HEK293 (cell line): ENCODE measurements at regions not wholly inside any gene's neighbourhood (a gene's known extent, or its start where the extent isn't known, plus 50 kb on each side); places are given as distances from the start of the nearest gene placed in this dataset.
A peak's percentile ranks its signal among the peaks of the same experiment; 100 is the strongest.

Experiments used
- CTCF ChIA-PET: fragments of 350-600 bp; formaldehyde crosslinking; extraction: SDS; loops from one replicate; lab custom pipeline; 2021; ENCODE audit warnings: antibody characterized with exemption; lab: Yijun Ruan, JAX
- POLR2A ChIA-PET: fragments of 300-600 bp; formaldehyde crosslinking; extraction: SDS; loops from one replicate; lab custom pipeline; 2020; ENCODE audit warnings: antibody characterized with exemption, inconsistent platforms; lab: Yijun Ruan, JAX
- H3K27ac ChIP-seq: fragments of 200-500 bp; sonication (Bioruptor generic); 2 replicates; pipeline ENCODE4 v1.5.1; 2014; ENCODE audit warnings: low read depth, low read length, control low read depth, inconsistent platforms; ENCODE audit errors: extremely low read depth
- H3K36me3 ChIP-seq, 2 experiments: fragments of 200-500 bp in 1 of 2; sonication (Bioruptor generic) in 1 of 2; 1 replicate in 1 of 2; 2 replicates in 1 of 2; pipeline ENCODE4 v1.5.1; 2014 to 2017; ENCODE audit warnings: inconsistent platforms in 2 of 2, low read length in 2 of 2; ENCODE audit not compliant: control insufficient read depth in 2 of 2, insufficient read depth in 1 of 2
- H3K4me1 ChIP-seq: fragments of 200-500 bp; sonication (Bioruptor generic); 2 replicates; pipeline ENCODE4 v1.5.1; 2014; ENCODE audit warnings: mild to moderate bottlenecking, low read length, inconsistent platforms; ENCODE audit not compliant: control insufficient read depth, insufficient read depth
- H3K4me3 ChIP-seq: 2 replicates; pipeline ENCODE4 v1.5.1; 2011; ENCODE audit warnings: low read depth, mild to moderate bottlenecking, control low read depth, low read length, moderate library complexity
- H3K9me3 ChIP-seq: fragments of 200-500 bp; sonication (Bioruptor generic); 2 replicates; pipeline ENCODE4 v1.5.1; 2014; ENCODE audit warnings: low read depth, low read length, inconsistent platforms; ENCODE audit not compliant: control insufficient read depth, insufficient read depth
- ATF2 ChIP-seq: fragments of 450-650 bp; formaldehyde crosslinking; IDR thresholded peaks from 2 replicates; pipeline ENCODE4 v1.5.1; 2016; ENCODE audit warnings: missing biosample characterization, missing genetic modification characterization, low read depth
- GLI4 ChIP-seq: fragments of 450-650 bp; formaldehyde crosslinking; IDR thresholded peaks from 2 replicates; pipeline ENCODE4 v1.5.1; 2016; ENCODE audit warnings: missing biosample characterization, missing genetic modification characterization
- HIC1 ChIP-seq: fragments of 450-650 bp; formaldehyde crosslinking; IDR thresholded peaks from 2 replicates; pipeline ENCODE4 v1.5.1; 2016; ENCODE audit warnings: missing biosample characterization, missing genetic modification characterization
- HOXD13 ChIP-seq: sonication (generic); formaldehyde crosslinking; IDR thresholded peaks from 2 replicates; pipeline ENCODE4 v1.8.0; 2022; ENCODE audit warnings: missing genetic modification reagents, borderline replicate concordance
- KLF1 ChIP-seq: fragments of 450-650 bp; formaldehyde crosslinking; IDR thresholded peaks from 2 replicates; pipeline ENCODE4 v1.5.1; 2016; ENCODE audit warnings: missing biosample characterization, missing genetic modification characterization
- KLF8 ChIP-seq: fragments of 450-650 bp; formaldehyde crosslinking; IDR thresholded peaks from 2 replicates; pipeline ENCODE4 v1.5.1; 2016; ENCODE audit warnings: missing biosample characterization, missing genetic modification characterization
- MEIS1 ChIP-seq: sonication (generic); formaldehyde crosslinking; IDR thresholded peaks from 2 replicates; pipeline ENCODE4 v1.8.1; 2022; ENCODE audit warnings: missing genetic modification reagents, mild to moderate bottlenecking, borderline replicate concordance
- SETDB1 ChIP-seq: IDR thresholded peaks from one replicate; pipeline ENCODE4 v1.6.1; 2017; ENCODE audit warnings: mild to moderate bottlenecking, low read length, moderate library complexity, mixed read lengths; ENCODE audit not compliant: insufficient read length
- ZBTB11 ChIP-seq: fragments of 450-650 bp; formaldehyde crosslinking; conservative IDR thresholded peaks from 2 replicates; pipeline ENCODE4 v1.5.1; 2016; ENCODE audit warnings: low read depth, missing biosample characterization, missing genetic modification characterization
- ZIC2 ChIP-seq: fragments of 450-650 bp; formaldehyde crosslinking; IDR thresholded peaks from 2 replicates; pipeline ENCODE4 v1.5.1; 2016; ENCODE audit warnings: missing biosample characterization, missing genetic modification characterization
- ZNF140 ChIP-seq: fragments of 450-650 bp; formaldehyde crosslinking; IDR thresholded peaks from 2 replicates; pipeline ENCODE4 v1.5.1; 2016; ENCODE audit warnings: missing biosample characterization, missing genetic modification characterization
- ZNF202 ChIP-seq: fragments of 450-650 bp; formaldehyde crosslinking; IDR thresholded peaks from 2 replicates; pipeline ENCODE4 v1.5.1; 2016; ENCODE audit warnings: missing biosample characterization, missing genetic modification characterization, borderline replicate concordance
- ZNF24 ChIP-seq: fragments of 450-650 bp; formaldehyde crosslinking; IDR thresholded peaks from 2 replicates; pipeline ENCODE4 v1.5.1; 2016; ENCODE audit warnings: missing biosample characterization, missing genetic modification characterization
- ZNF274 ChIP-seq, 2 experiments: fragments of 200-500 bp in 1 of 2; fragments of 450-650 bp in 1 of 2; sonication (Bioruptor generic) in 1 of 2; formaldehyde crosslinking in 1 of 2; IDR thresholded peaks; 2 replicates each; pipeline versions ENCODE4 v1.5.1 to v1.6.1; 2014 to 2016; ENCODE audit warnings: borderline replicate concordance in 1 of 2, inconsistent platforms in 1 of 2, low read length in 1 of 2, missing biosample characterization in 1 of 2, missing genetic modification characterization in 1 of 2
- ZNF473 ChIP-seq: fragments of 450-650 bp; formaldehyde crosslinking; IDR thresholded peaks from 2 replicates; pipeline ENCODE4 v1.5.1; 2017; ENCODE audit warnings: missing biosample characterization, missing genetic modification characterization
- ZNF501 ChIP-seq: fragments of 450-650 bp; formaldehyde crosslinking; IDR thresholded peaks from 2 replicates; pipeline ENCODE4 v1.5.1; 2016; ENCODE audit warnings: missing biosample characterization, missing genetic modification characterization
- ZNF560 ChIP-seq: fragments of 450-650 bp; formaldehyde crosslinking; IDR thresholded peaks from 2 replicates; pipeline ENCODE4 v1.5.1; 2017; ENCODE audit warnings: missing biosample characterization, missing genetic modification characterization, borderline replicate concordance
- ZNF76 ChIP-seq: fragments of 450-650 bp; formaldehyde crosslinking; IDR thresholded peaks from 2 replicates; pipeline ENCODE4; 2016; ENCODE audit warnings: low read depth, missing biosample characterization, missing genetic modification characterization, borderline replicate concordance
- ZNF830 ChIP-seq: fragments of 450-650 bp; IDR thresholded peaks from 2 replicates; pipeline ENCODE4 v1.5.0; 2018; ENCODE audit warnings: missing biosample characterization, missing genetic modification characterization, low read depth, mild to moderate bottlenecking, moderate library complexity
- ZNF837 ChIP-seq: fragments of 450-650 bp; formaldehyde crosslinking; IDR thresholded peaks from 2 replicates; pipeline ENCODE4 v1.5.1; 2016; ENCODE audit warnings: missing biosample characterization, missing genetic modification characterization
- ZSCAN16 ChIP-seq: fragments of 450-650 bp; formaldehyde crosslinking; IDR thresholded peaks from 2 replicates; pipeline ENCODE4 v1.5.1; 2016; ENCODE audit warnings: missing biosample characterization, missing genetic modification characterization
- ZSCAN18 ChIP-seq: fragments of 450-650 bp; formaldehyde crosslinking; IDR thresholded peaks from 2 replicates; pipeline ENCODE4 v1.5.1; 2016; ENCODE audit warnings: missing biosample characterization, missing genetic modification characterization

- no peaks in the 10 kb centered on the region for H3K36me3 ChIP-seq
- POLR2A ChIA-PET = no interaction called here
- no peaks in the 10 kb centered on the region for H3K9me3 ChIP-seq
- no peak for TF ChIP-seq ZNF76 (tag by site-specific recombination)
- no peak for TF ChIP-seq HIC1 (tag by site-specific recombination)
- TF ChIP-seq ZNF560 = no peak
- no peak for TF ChIP-seq HOXD13 (CRISPR knock-in tag)
- no peak for TF ChIP-seq KLF8
- TF ChIP-seq ZNF140 = no peak
- no peak for TF ChIP-seq ZBTB11 (tag by site-specific recombination)
- TF ChIP-seq, all 188 proteins: peak for 0
- Histone ChIP-seq H3K27ac (no peak overlapping the region), H3K4me1 (no peaks in the 10 kb centered on the region), H3K4me3 (no peak overlapping the region)
- CTCF ChIA-PET = no interaction called here
Measured at GRCh38 chr6:144873623-144874378, 588.7 kb downstream of the UTRN start.

GRCh38 chr6:144876689-144877088 lies 591.6 kb downstream of the UTRN start:
- Histone ChIP-seq H3K4me3 (no peak overlapping the region), H3K9me3 (no peaks in the 10 kb centered on the region), H3K27ac (no peak overlapping the region), H3K4me1 (0 out of 2 replicates have a peak, but pooled peaks cover 5% of the 10 kb centered on the region), H3K36me3 (no peaks in the 10 kb centered on the region)
- ChIA-PET CTCF (interaction anchor here (0.7 kb wide), 1 partner anchor 10 kb away, joined by 3 read pairs; no protein-coding TSS in a partner anchor), POLR2A (no interaction called here)
- TF ChIP-seq ZNF837 (tag by site-specific recombination) = no peak
- TF ChIP-seq ATF2 (tag by site-specific recombination) = peak; percentile 64

GRCh38 chr6:144877118-144877517 lies 592.0 kb downstream of the UTRN start:
- ChIA-PET CTCF (interaction anchor here (0.7 kb wide), 2 partner anchors 10 to 114 kb away, joined by 3 read pairs; no protein-coding TSS in a partner anchor), POLR2A (no interaction called here)
- Histone ChIP-seq H3K4me1 (0 out of 2 replicates have a peak, but pooled peaks cover 5% of the 10 kb centered on the region), H3K27ac (no peak overlapping the region), H3K4me3 (no peak overlapping the region), H3K9me3 (no peaks in the 10 kb centered on the region), H3K36me3 (no peaks in the 10 kb centered on the region)
- TF ChIP-seq ZNF473 (tag by site-specific recombination) (no peak), MEIS1 (CRISPR knock-in tag) (no peak), ZSCAN18 (tag by site-specific recombination) (no peak), ZIC2 (tag by site-specific recombination) (no peak), KLF1 (tag by site-specific recombination) (no peak), ZNF24 (tag by site-specific recombination) (no peak), ZNF202 (tag by site-specific recombination) (no peak), ZNF274 (IDR thresholded peaks at IDR 0.05; ENCODE audit: low read length) (no peak), ZNF274 (tag by site-specific recombination; IDR thresholded peaks at IDR 0.05; ENCODE audit: borderline replicate concordance) (no peak), ZNF830 (no peak), GLI4 (tag by site-specific recombination) (no peak), ZNF501 (tag by site-specific recombination) (no peak), ZSCAN16 (tag by site-specific recombination) (no peak), SETDB1 (no peak)
